HCT116 (cell line): ENCODE measurements at regions not wholly inside any gene's neighbourhood (a gene's known extent, or its start where the extent isn't known, plus 50 kb on each side); places are given as distances from the start of the nearest gene placed in this dataset.

Experiments used
- ATAC-seq: fragments of 200-7000 bp; cut with Tn5 transposase; 2 replicates; pipeline ENCODE4 v1.9.1; 2020; ENCODE audit warnings: mild to moderate bottlenecking, moderate library complexity
- BruUV-seq: library from RNA; stranded (reverse); fragments of 400-500 nt; replicated peaks from 2 replicates; lab custom pipeline; 2021; lab: Mats Ljungman, UMichigan
- CTCF ChIA-PET: fragments of 300-600 bp; sonication (Branson Sonifier 250); formaldehyde crosslinking; loops from one replicate; lab custom pipeline; 2021; ENCODE audit warnings: antibody characterized with exemption; lab: Charles Lee
- POLR2A ChIA-PET: fragments of 300-600, 350-600 bp; sonication (Branson Sonifier 250); formaldehyde crosslinking; loops from one replicate; lab custom pipeline; 2021; ENCODE audit warnings: antibody characterized with exemption; lab: Charles Lee
- RAD21 ChIA-PET, 2 experiments: fragments of 300-600 bp; sonication (Branson Sonifier 250); formaldehyde crosslinking; loops; one replicate each; lab custom pipeline; 2023; ENCODE audit warnings: low total read pairs in 2 of 2; ENCODE audit not compliant: uncharacterized antibody in 2 of 2, unreplicated experiment in 2 of 2, low non-redundant PET in 1 of 2; lab: Charles Lee
- DNase-seq: peaks from one replicate; pipeline ENCODE4 v3.0.0-alpha.2; 2010; ENCODE audit warnings: low read depth, low spot score
- H2AFZ ChIP-seq: fragments of 200-600 bp; shearing (Covaris generic), sonication (generic); 2 replicates; pipeline ENCODE4 v1.6.1; 2017; ENCODE audit warnings: low read depth, mixed run types, mixed read lengths, antibody characterized with exemption, low read length; ENCODE audit not compliant: poor library complexity, severe bottlenecking
- H3K27ac ChIP-seq: 2 replicates; pipeline ENCODE4 v1.5.1; 2012; ENCODE audit warnings: low read depth, low read length
- H3K27me3 ChIP-seq: fragments of 200-600 bp; sonication (generic); 2 replicates; pipeline ENCODE4 v1.6.1; 2016; ENCODE audit warnings: mixed run types, low read length, mixed read lengths; ENCODE audit not compliant: insufficient read depth
- H3K36me3 ChIP-seq, 2 experiments: fragments of 200-500 bp in 1 of 2; fragments of 200-600 bp in 1 of 2; sonication (Bioruptor generic) in 1 of 2; sonication (generic) in 1 of 2; 2 replicates each; pipeline versions ENCODE4 v1.5.1 to v1.6.1; 2014 to 2016; ENCODE audit warnings: low read length in 2 of 2, inconsistent platforms in 1 of 2, mixed read lengths in 1 of 2, mixed run types in 1 of 2; ENCODE audit not compliant: insufficient read depth in 2 of 2, control insufficient read depth in 1 of 2
- H3K4me1 ChIP-seq, 2 experiments: fragments of 200-600 bp in 1 of 2; sonication (generic) in 1 of 2; 2 replicates each; pipeline versions ENCODE4 v1.5.1 to v1.6.1; 2012 to 2017; ENCODE audit warnings: low read length in 2 of 2, inconsistent platforms in 1 of 2, mild to moderate bottlenecking in 1 of 2, mixed read lengths in 1 of 2, mixed run types in 1 of 2, moderate library complexity in 1 of 2; ENCODE audit not compliant: insufficient read depth in 2 of 2, control insufficient read depth in 1 of 2
- H3K4me2 ChIP-seq: fragments of 200-600 bp; sonication (generic); 2 replicates; pipeline ENCODE4 v1.6.1; 2017; ENCODE audit warnings: mixed run types, low read length, mixed read lengths
- H3K4me3 ChIP-seq, 2 experiments: fragments of 200-600 bp in 1 of 2; sonication (generic) in 1 of 2; replicated peaks in 1 of 2; 2 replicates each; pipeline ENCODE4 v1.5.1; 2011 to 2016; ENCODE audit warnings: low read length in 2 of 2, control low read depth in 1 of 2, low read depth in 1 of 2, mild to moderate bottlenecking in 1 of 2, mixed read lengths in 1 of 2, mixed run types in 1 of 2
- H3K79me2 ChIP-seq: fragments of 200-600 bp; sonication (generic); 2 replicates; pipeline ENCODE4 v1.6.1; 2017; ENCODE audit warnings: mild to moderate bottlenecking, mixed run types, low read length, moderate library complexity, mixed read lengths; ENCODE audit not compliant: insufficient read depth
- H3K9ac ChIP-seq: fragments of 200-600 bp; sonication (generic); 2 replicates; pipeline ENCODE4 v1.6.1; 2016; ENCODE audit warnings: low read length, mixed read lengths
- H3K9me2 ChIP-seq: fragments of 200-600 bp; sonication (generic), shearing (Covaris generic); 2 replicates; pipeline ENCODE4 v1.6.1; 2017; ENCODE audit warnings: mixed run types, mild to moderate bottlenecking, moderate library complexity; ENCODE audit not compliant: insufficient read depth
- H3K9me3 ChIP-seq, 2 experiments: fragments of 200-500 bp in 1 of 2; fragments of 200-600 bp in 1 of 2; sonication (Bioruptor generic) in 1 of 2; sonication (generic) in 1 of 2; 2 replicates each; pipeline ENCODE4 v1.6.1; 2014 to 2017; ENCODE audit warnings: low read length in 2 of 2, mixed read lengths in 2 of 2, inconsistent platforms in 1 of 2, low read depth in 1 of 2, mild to moderate bottlenecking in 1 of 2, mixed run types in 1 of 2, moderate library complexity in 1 of 2; ENCODE audit not compliant: control insufficient read depth in 1 of 2, insufficient read depth in 1 of 2
- H4K20me1 ChIP-seq: fragments of 200-600 bp; sonication (generic), shearing (Covaris generic); 2 replicates; pipeline ENCODE4 v1.6.1; 2017; ENCODE audit warnings: mixed run types, mild to moderate bottlenecking, moderate library complexity; ENCODE audit not compliant: insufficient read depth
- CEBPB ChIP-seq: IDR thresholded peaks from 2 replicates; pipeline ENCODE4 v1.6.1; 2012; ENCODE audit warnings: low read depth
- CTCF ChIP-seq, 3 experiments: fragments of 200-600 bp in 1 of 3; sonication (generic) in 1 of 3; IDR thresholded peaks in 2 of 3; conservative IDR thresholded peaks in 1 of 3; 2 replicates each; pipeline ENCODE4 v1.5.1; 2012 to 2017; ENCODE audit warnings: low read depth in 2 of 3, low read length in 2 of 3, antibody characterized with exemption in 1 of 3, borderline replicate concordance in 1 of 3, control low read depth in 1 of 3, mild to moderate bottlenecking in 1 of 3, mixed read lengths in 1 of 3, mixed run types in 1 of 3, moderate library complexity in 1 of 3; ENCODE audit not compliant: insufficient read depth in 1 of 3
- EGR1 ChIP-seq: IDR thresholded peaks from 2 replicates; pipeline ENCODE4 v1.6.1; 2012; ENCODE audit warnings: low read depth
- ELF1 ChIP-seq: IDR thresholded peaks from 2 replicates; pipeline ENCODE4 v1.6.1; 2012; ENCODE audit warnings: low read depth, borderline replicate concordance
- EZH2 ChIP-seq: fragments of 200-600 bp; sonication (generic); IDR thresholded peaks from 2 replicates; pipeline ENCODE4 v1.6.1; 2017; ENCODE audit warnings: antibody characterized with exemption, mixed run types
- FOSL1 ChIP-seq: IDR thresholded peaks from 2 replicates; pipeline ENCODE4 v1.6.1; 2012; ENCODE audit warnings: low read depth
- JUND ChIP-seq: IDR thresholded peaks from 2 replicates; pipeline ENCODE4 v1.6.1; 2012
- MAX ChIP-seq: IDR thresholded peaks from 2 replicates; pipeline ENCODE4 v1.6.1; 2012
- POLR2A ChIP-seq: IDR thresholded peaks from 2 replicates; pipeline ENCODE4 v1.7.0; 2011; ENCODE audit warnings: borderline replicate concordance; ENCODE audit not compliant: insufficient read depth, insufficient read length; ENCODE audit errors: extremely low read depth
- POLR2AphosphoS5 ChIP-seq: IDR thresholded peaks from 2 replicates; pipeline ENCODE4 v1.6.1; 2011; ENCODE audit warnings: mild to moderate bottlenecking, low read depth, low read length, moderate library complexity
- RAD21 ChIP-seq: IDR thresholded peaks from 2 replicates; pipeline ENCODE4 v1.6.1; 2012; ENCODE audit warnings: low read depth, mild to moderate bottlenecking
- REST ChIP-seq: IDR thresholded peaks from 2 replicates; pipeline ENCODE4 v1.6.1; 2012; ENCODE audit warnings: low read depth
- YY1 ChIP-seq: IDR thresholded peaks from 2 replicates; pipeline ENCODE4 v1.6.1; 2011; ENCODE audit warnings: low read length, low read depth, moderate library complexity, mild to moderate bottlenecking; ENCODE audit not compliant: insufficient replicate concordance; ENCODE audit errors: extremely low read depth
- ZFX ChIP-seq: fragments of 450-650 bp; IDR thresholded peaks from 2 replicates; pipeline ENCODE4 v1.6.1; 2017
- ZNF274 ChIP-seq: fragments of 200-500 bp; sonication (Bioruptor generic); IDR thresholded peaks from 2 replicates; pipeline ENCODE4 v1.6.1; 2014; ENCODE audit warnings: mild to moderate bottlenecking, low read depth, low read length, inconsistent platforms
- intact Hi-C: fragments of 100-400 bp; cut with micrococcal nuclease; formaldehyde crosslinking; loops from 2 replicates; pipeline ENCODE4 v1.10.0; 2022
- TF ChIP-seq, protein P1 (sequence below): IDR thresholded peaks from 2 replicates; pipeline ENCODE4 v1.6.1; 2012
- TF ChIP-seq, protein P2 (sequence below): IDR thresholded peaks from 2 replicates; pipeline ENCODE4 v1.6.1; 2011; ENCODE audit warnings: mild to moderate bottlenecking, low read length, moderate library complexity; ENCODE audit not compliant: insufficient replicate concordance; ENCODE audit errors: extremely low read depth

GRCh38 chrY:8562456-8563090 is 774.7 kb upstream of the TSPY4 start:
- no peaks in the 10 kb centered on the region for H3K36me3 ChIP-seq
- BruUV-seq: no TSS peak
- H2AFZ ChIP-seq: no peak overlapping the region
- H3K9ac ChIP-seq: no peak overlapping the region
- no peaks in the 10 kb centered on the region for H3K4me1 ChIP-seq
- TF ChIP-seq, protein P1, sequence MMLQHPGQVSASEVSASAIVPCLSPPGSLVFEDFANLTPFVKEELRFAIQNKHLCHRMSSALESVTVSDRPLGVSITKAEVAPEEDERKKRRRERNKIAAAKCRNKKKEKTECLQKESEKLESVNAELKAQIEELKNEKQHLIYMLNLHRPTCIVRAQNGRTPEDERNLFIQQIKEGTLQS: no peak
- TF ChIP-seq, protein P2, sequence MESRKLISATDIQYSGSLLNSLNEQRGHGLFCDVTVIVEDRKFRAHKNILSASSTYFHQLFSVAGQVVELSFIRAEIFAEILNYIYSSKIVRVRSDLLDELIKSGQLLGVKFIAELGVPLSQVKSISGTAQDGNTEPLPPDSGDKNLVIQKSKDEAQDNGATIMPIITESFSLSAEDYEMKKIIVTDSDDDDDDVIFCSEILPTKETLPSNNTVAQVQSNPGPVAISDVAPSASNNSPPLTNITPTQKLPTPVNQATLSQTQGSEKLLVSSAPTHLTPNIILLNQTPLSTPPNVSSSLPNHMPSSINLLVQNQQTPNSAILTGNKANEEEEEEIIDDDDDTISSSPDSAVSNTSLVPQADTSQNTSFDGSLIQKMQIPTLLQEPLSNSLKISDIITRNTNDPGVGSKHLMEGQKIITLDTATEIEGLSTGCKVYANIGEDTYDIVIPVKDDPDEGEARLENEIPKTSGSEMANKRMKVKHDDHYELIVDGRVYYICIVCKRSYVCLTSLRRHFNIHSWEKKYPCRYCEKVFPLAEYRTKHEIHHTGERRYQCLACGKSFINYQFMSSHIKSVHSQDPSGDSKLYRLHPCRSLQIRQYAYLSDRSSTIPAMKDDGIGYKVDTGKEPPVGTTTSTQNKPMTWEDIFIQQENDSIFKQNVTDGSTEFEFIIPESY: no peak
- TF ChIP-seq FOSL1 (no peak), MAX (no peak), CTCF (IDR thresholded peaks at IDR 0.05 in 2 of 3, conservative IDR thresholded peaks at IDR 0.05 in 1 of 3; ENCODE audit: borderline replicate concordance in 1 of 3, insufficient read depth in 1 of 3, low read depth in 2 of 3, low read length in 2 of 3) (no peak), YY1 (no peak), ZFX (no peak), REST (no peak), EZH2 (no peak), EGR1 (no peak), ZNF274 (no peak), RAD21 (no peak), JUND (no peak), POLR2A (no peak), CEBPB (no peak), POLR2AphosphoS5 (no peak), ELF1 (no peak)
- TF ChIP-seq, all 23 proteins: peak for 0
- no peak for ATAC-seq
- intact Hi-C loops: no loop called here
- Histone ChIP-seq H3K9me3 (no peaks in the 10 kb centered on the region), H4K20me1 (no peaks in the 10 kb centered on the region), H3K27ac (no peak overlapping the region), H3K27me3 (no peaks in the 10 kb centered on the region), H3K79me2 (no peaks in the 10 kb centered on the region), H3K4me3 (no peak overlapping the region), H3K9me2 (no peaks in the 10 kb centered on the region), H3K4me2 (no peak overlapping the region)
- ChIA-PET POLR2A (no interaction called here), RAD21 (no interaction called here), CTCF (no interaction called here)
- DNase-seq: no peak
